IMR-90 (cell line): ENCODE measurements at regions not wholly inside any gene's neighbourhood (a gene's known extent, or its start where the extent isn't known, plus 50 kb on each side); places are given as distances from the start of the nearest gene placed in this dataset.
"Not testable (repeated sequence)": the region's sequence is repeated elsewhere in the genome, so short reads cannot be mapped to it uniquely, and the experiment has no call there.

ENCODE experiments used
- CEBPB ChIP-seq: IDR thresholded peaks from 2 replicates; pipeline ENCODE4 v1.6.1; 2012; ENCODE audit warnings: low read depth, low read length, improper control_type of control experiment
- CTCF ChIP-seq: conservative IDR thresholded peaks from 2 replicates; pipeline ENCODE4 v1.5.1; 2012; ENCODE audit warnings: mild to moderate bottlenecking, low read depth, low read length, improper control_type of control experiment
- MAFK ChIP-seq: IDR thresholded peaks from 2 replicates; pipeline ENCODE4 v1.6.1; 2012; ENCODE audit warnings: low read depth, low read length, improper control_type of control experiment
- MAZ ChIP-seq: IDR thresholded peaks from 2 replicates; pipeline ENCODE4 v1.6.1; 2012; ENCODE audit warnings: low read depth, mild to moderate bottlenecking, low read length, improper control_type of control experiment, moderate library complexity, borderline replicate concordance
- MXI1 ChIP-seq: IDR thresholded peaks from 2 replicates; pipeline ENCODE4 v1.6.1; 2012; ENCODE audit warnings: low read depth, mild to moderate bottlenecking, low read length, moderate library complexity, borderline replicate concordance
- RAD21 ChIP-seq: IDR thresholded peaks from 2 replicates; pipeline ENCODE4 v1.6.1; 2012; ENCODE audit warnings: low read length, improper control_type of control experiment
- RFX5 ChIP-seq: IDR thresholded peaks from 2 replicates; pipeline ENCODE4 v1.8.0; 2012; ENCODE audit warnings: low read depth, mild to moderate bottlenecking, low read length, moderate library complexity
- SMC3 ChIP-seq: fragments of 150-350 bp; IDR thresholded peaks from 2 replicates; pipeline ENCODE4 v1.6.1; 2016; ENCODE audit warnings: low read depth, mild to moderate bottlenecking, antibody characterized with exemption, low read length, moderate library complexity

- not testable (repeated sequence) for TF ChIP-seq CTCF, MAFK, MXI1, MAZ, SMC3, CEBPB, RAD21, RFX5
Measured at GRCh38 chr5:2151301-2151888, 268.7 kb upstream of the IRX4 start.
